ENCODE measurements at regions not wholly inside any gene's neighbourhood (a gene's known extent, or its start where the extent isn't known, plus 50 kb on each side); places are given as distances from the start of the nearest gene placed in this dataset.
A peak's percentile ranks its signal among the peaks of the same experiment; 100 is the strongest.
"Not testable (repeated sequence)": the region's sequence is repeated elsewhere in the genome, so short reads cannot be mapped to it uniquely, and the experiment has no call there.

- Mint-ChIP-seq H3K9me3 (peaks cover 6% of the 10 kb centered on the region), H3K4me3 (no peak overlapping the region), H3K27ac (no peak overlapping the region), H3K4me1 (no peaks in the 10 kb centered on the region), H3K36me3 (ENCODE audit: low read depth) (no peaks in the 10 kb centered on the region), H3K27me3 (no peaks in the 10 kb centered on the region)
- DNase-seq (peak; percentile 10), ATAC-seq (ENCODE audit: low read depth) (no peak)
- CTCF ChIA-PET: no interaction called here
- intact Hi-C loops (cut with micrococcal nuclease): no loop called here
- no peak for TF ChIP-seq CTCF (IDR thresholded peaks at IDR 0.05)
- POLR2A ChIA-PET: no interaction called here
These were observed 586.3 kb downstream of the KCNJ18 start for GRCh38 chr17:22278302-22279275.

- Mint-ChIP-seq H3K4me3 (no peak overlapping the region), H3K27me3 (no peaks in the 10 kb centered on the region), H3K36me3 (ENCODE audit: low read depth) (no peaks in the 10 kb centered on the region), H3K4me1 (no peaks in the 10 kb centered on the region), H3K27ac (no peak overlapping the region), H3K9me3 (no peaks in the 10 kb centered on the region)
- no peak for TF ChIP-seq CTCF (IDR thresholded peaks at IDR 0.05)
- ATAC-seq (ENCODE audit: low read depth): no peak
- no peak for DNase-seq
- POLR2A ChIA-PET: no interaction called here
- intact Hi-C loops (cut with micrococcal nuclease): no loop called here
- CTCF ChIA-PET: no interaction called here
These were observed 594.2 kb downstream of the KCNJ18 start for GRCh38 chr17:22286337-22287041.

- POLR2A ChIA-PET; H3K4me3 Mint-ChIP-seq; H3K27ac Mint-ChIP-seq; ATAC-seq (ENCODE audit: low read depth); H3K9me3 Mint-ChIP-seq; DNase-seq; H3K36me3 Mint-ChIP-seq (ENCODE audit: low read depth); intact Hi-C loops (cut with micrococcal nuclease); CTCF ChIA-PET; H3K27me3 Mint-ChIP-seq; H3K4me1 Mint-ChIP-seq: not testable (repeated sequence)
These were observed 606.2 kb downstream of the KCNJ18 start for GRCh38 chr17:22298484-22298951.

- no peak for ATAC-seq (ENCODE audit: low read depth)
- DNase-seq: no peak
- H3K4me1 Mint-ChIP-seq: no peaks in the 10 kb centered on the region
- H3K27me3 Mint-ChIP-seq: no peaks in the 10 kb centered on the region
- TF ChIP-seq CTCF (IDR thresholded peaks at IDR 0.05): no peak
- no peak overlapping the region for H3K4me3 Mint-ChIP-seq
- intact Hi-C loops (cut with micrococcal nuclease): no loop called here
- H3K9me3 Mint-ChIP-seq: peaks cover 8% of the 10 kb centered on the region
- CTCF ChIA-PET: no interaction called here
- H3K36me3 Mint-ChIP-seq (ENCODE audit: low read depth): no peaks in the 10 kb centered on the region
- POLR2A ChIA-PET: no interaction called here
- no peak overlapping the region for H3K27ac Mint-ChIP-seq
These were observed 607.9 kb downstream of the KCNJ18 start for GRCh38 chr17:22300177-22300576.

GRCh38 chr17:22300731-22301352 lies 608.5 kb downstream of the KCNJ18 start:
- no peak overlapping the region for H3K4me3 Mint-ChIP-seq
- intact Hi-C loops (cut with micrococcal nuclease): no loop called here
- ChIA-PET CTCF (no interaction called here), POLR2A (no interaction called here)
- no peaks in the 10 kb centered on the region for H3K4me1 Mint-ChIP-seq
- no peaks in the 10 kb centered on the region for H3K27me3 Mint-ChIP-seq
- DNase-seq (no peak), ATAC-seq (ENCODE audit: low read depth) (no peak)
- H3K9me3 Mint-ChIP-seq: peaks cover 11% of the 10 kb centered on the region
- no peaks in the 10 kb centered on the region for H3K36me3 Mint-ChIP-seq (ENCODE audit: low read depth)
- H3K27ac Mint-ChIP-seq: no peak overlapping the region
- TF ChIP-seq CTCF (IDR thresholded peaks at IDR 0.05): no peak
